ENCODE measurements at regions not wholly inside any gene's neighbourhood (a gene's known extent, or its start where the extent isn't known, plus 50 kb on each side); places are given as distances from the start of the nearest gene placed in this dataset.
A peak's percentile ranks its signal among the peaks of the same experiment; 100 is the strongest.

- no peak for TF ChIP-seq ZNF462 (CRISPR knock-in tag; IDR thresholded peaks at IDR 0.05)
Measured at GRCh38 chr2:107717661-107718060, 109.0 kb upstream of the RGPD4 start (continued).

- H3K79me2 ChIP-seq (replicated peaks; ENCODE audit: insufficient read depth), result no peaks in the 10 kb centered on the region
- Mint-ChIP-seq H3K4me1 (peaks cover 15% of the 10 kb centered on the region), H3K4me3 (no peak overlapping the region), H3K27me3 (ENCODE audit: insufficient read depth, low read depth, poor library complexity) (no peaks in the 10 kb centered on the region), H3K9me3 (no peaks in the 10 kb centered on the region), H3K27ac (no peak overlapping the region), H3K36me3 (ENCODE audit: low read depth) (no peaks in the 10 kb centered on the region)
- no peaks in the 10 kb centered on the region for H3K36me3 ChIP-seq (ENCODE audit: insufficient read depth)
- H3K27ac ChIP-seq (ENCODE audit: low read depth), result no peak overlapping the region
- H3K4me3 ChIP-seq, result no peak overlapping the region
- H3K4me2 ChIP-seq, result no peak overlapping the region
- H2AFZ ChIP-seq, result peak overlapping the region; percentile 87; the same call in 1 of the 2 replicates
- DNase-seq (ENCODE audit: low spot score) (no peak), ATAC-seq (no peak)
- TF ChIP-seq NANOG (IDR thresholded peaks at IDR 0.05; ENCODE audit: borderline replicate concordance) (no peak), JUNB (IDR thresholded peaks at IDR 0.05; ENCODE audit: unreplicated experiment) (no peak), EZH2phosphoT487 (IDR thresholded peaks at IDR 0.05; ENCODE audit: unreplicated experiment) (no peak), CTCF (conservative IDR thresholded peaks at IDR 0.05; ENCODE audit: low read depth in 2 of 2) (no peak), EZH2 (IDR thresholded peaks at IDR 0.05; ENCODE audit: low read depth, unreplicated experiment) (no peak), CREB1 (CRISPR knock-in tag; IDR thresholded peaks at IDR 0.05; ENCODE audit: low read depth) (no peak), REST (IDR thresholded peaks at IDR 0.05; ENCODE audit: unreplicated experiment) (no peak)
- no peaks in the 10 kb centered on the region for H3K9me2 ChIP-seq (ENCODE audit: insufficient read depth)
- H3K27me3 ChIP-seq (ENCODE audit: insufficient read depth), result no peaks in the 10 kb centered on the region
- H4K20me1 ChIP-seq (replicated peaks; ENCODE audit: insufficient read depth), result no peaks in the 10 kb centered on the region
- H3F3A ChIP-seq (replicated peaks; ENCODE audit: low read depth), result no peaks in the 10 kb centered on the region
- peaks cover 13% of the 10 kb centered on the region; the same call in 1 of the 2 replicates for H3K4me1 ChIP-seq (ENCODE audit: insufficient read depth)
Measured at GRCh38 chr2:107719141-107719540, 107.6 kb upstream of the RGPD4 start.
